HG02938 (cell line): ENCODE measurements at regions not wholly inside any gene's neighbourhood (a gene's known extent, or its start where the extent isn't known, plus 50 kb on each side); places are given as distances from the start of the nearest gene placed in this dataset.

ENCODE experiments used
- ATAC-seq: cut with Tn5 transposase; IDR thresholded peaks from one replicate; pipeline ENCODE4 v1.9.1; 2021; ENCODE audit warnings: mild to moderate bottlenecking, moderate library complexity; ENCODE audit not compliant: unreplicated experiment

DNA sequence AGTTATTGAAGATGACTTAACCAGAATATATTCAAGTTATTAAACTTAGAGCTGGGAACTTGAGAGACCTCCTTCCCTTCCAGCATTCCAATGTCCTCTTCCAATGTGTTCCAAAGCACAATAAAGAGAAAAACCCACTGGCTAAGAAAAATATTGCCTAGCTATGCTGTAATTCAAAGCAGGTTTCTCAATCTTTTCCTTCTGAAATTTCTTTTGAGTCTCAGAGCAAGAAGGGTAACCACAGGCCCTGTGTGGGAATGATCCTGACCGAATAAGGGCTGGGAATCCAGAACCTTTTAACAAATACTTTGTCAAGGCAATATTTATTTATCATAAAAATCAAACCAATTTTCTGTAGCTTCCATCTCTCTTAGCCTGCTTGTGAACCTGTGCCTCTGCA, 150.7 kb upstream of the SFRP2 start:
- ATAC-seq = no peak

DNA sequence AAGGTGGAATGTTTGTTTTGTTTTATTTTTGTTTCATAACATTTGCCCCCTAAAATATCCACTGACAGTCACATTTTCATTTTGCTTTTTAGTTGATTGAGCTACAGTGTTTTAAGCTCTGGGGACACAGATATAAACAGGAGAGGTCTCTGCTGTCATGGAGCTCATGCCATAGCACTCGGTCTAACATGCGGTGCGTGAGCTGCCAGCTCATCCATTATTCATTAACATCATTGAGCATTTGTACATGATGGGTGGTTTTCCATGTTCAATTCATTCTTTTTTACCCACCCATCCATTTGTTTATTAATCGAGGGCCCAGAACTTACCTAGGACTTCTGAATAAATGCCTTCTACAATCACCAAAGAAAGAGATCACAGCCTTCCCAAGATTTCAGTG, 150.1 kb upstream of the SFRP2 start:
- no peak for ATAC-seq

DNA sequence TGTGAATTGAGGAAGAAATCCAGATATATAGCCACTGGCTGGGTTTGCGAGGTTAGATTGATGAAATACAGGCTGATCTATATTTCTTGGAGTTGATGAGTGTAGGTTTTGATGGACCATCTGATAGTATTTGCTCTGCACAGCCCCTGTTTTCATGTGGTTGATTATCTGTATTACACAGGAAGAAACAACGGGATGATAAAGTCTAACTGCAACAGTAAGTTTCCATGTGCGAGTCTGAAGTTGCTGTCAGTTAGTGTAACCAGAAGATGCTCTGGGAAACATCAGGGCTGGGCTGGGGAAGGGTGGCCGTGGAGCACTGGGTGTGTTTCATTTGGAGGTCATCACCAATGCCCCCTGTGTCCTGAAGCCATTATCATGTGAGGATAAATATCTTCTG, 148.4 kb upstream of the SFRP2 start:
- ATAC-seq = no peak

DNA sequence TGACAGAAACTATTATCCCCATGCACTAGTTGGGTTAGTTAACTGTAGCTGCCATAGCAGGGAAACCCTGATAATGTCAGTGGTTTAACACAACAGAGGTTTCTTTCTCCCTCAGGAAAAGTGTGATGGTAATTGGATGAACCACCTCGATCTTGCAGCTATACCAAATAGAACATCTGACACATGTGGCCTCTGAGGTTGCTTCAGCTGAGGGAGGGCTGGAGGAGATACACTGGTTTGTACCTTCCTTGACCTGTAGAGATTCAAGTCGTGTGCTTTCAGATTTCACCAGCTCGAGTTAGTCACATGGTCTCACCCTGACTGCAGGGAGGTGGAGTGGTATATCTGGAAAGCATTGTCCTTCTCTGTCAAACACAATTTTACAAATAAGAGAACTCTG, 147.2 kb upstream of the SFRP2 start:
- no peak for ATAC-seq

DNA sequence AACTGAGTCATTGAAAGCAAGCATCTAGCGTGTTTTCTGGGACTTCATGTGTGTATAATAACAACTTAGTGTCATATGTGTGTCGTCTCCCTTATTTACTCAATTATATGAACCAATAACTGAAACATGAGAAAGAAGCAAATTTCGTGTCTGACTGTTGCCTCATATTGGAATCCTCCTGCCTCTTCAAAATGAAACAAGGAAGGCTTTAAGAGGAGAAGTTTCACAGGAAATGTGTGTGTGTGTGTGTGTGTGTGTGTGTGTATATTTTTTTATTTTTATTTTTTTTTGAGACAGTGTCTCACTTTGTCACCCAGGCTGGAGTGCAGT, 145.8 kb upstream of the SFRP2 start:
- no peak for ATAC-seq

DNA sequence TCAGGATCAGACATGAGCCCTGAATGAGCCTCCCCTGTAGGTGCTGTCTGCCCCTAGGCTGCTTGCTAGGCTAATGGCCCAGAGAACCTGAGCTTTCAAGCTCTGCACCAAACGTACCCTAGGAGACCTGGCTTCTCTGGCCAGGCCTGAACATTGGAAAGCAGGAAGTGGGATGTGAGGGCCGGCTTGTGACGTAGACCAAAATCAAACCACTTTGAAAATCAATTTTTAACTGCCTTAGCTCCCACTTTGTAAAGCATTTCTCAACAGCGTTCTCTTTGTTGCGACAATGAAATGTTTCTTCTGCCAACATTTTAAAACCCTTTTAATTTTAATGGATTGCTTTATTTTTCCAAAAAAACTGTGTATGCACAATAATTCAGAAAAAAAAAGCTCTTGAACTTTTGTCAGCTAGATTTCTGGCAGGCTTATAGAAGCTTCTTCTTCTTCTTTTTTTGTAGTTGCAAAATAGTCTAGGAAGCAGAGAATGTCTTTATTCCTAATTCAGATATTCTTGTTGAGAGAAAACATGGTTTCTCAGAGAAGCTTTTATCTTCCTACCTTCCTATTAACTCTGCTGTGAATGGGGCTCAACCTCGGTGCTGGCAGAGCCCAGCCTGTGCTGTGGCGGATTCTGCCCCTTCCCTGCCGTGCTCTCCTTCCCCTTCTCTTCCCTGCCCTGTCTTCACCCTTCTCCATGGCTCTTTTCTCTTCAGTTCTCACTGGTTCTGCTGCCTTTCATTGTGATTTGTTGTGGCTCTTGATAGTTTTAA, 145.2 kb upstream of the SFRP2 start:
- no peak for ATAC-seq

DNA sequence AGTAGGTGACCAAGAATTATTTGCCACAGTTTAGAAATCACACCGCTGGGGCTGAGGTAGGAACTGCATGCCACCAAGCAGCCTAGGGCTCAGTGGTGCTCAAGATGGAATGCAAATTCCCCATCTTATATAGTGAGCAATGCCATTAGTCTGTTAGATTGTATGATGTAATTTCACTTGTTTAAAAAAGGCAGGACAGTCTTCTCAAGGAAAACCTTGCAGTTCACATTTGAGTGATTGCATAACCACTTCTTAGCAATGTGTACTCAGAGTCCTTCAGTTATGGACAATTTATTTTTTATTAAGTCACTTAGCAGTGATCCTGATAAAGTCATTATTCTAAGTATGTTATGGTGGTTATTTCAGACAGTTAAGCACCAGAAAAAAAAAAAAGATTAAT, 142.9 kb upstream of the SFRP2 start:
- no peak for ATAC-seq

DNA sequence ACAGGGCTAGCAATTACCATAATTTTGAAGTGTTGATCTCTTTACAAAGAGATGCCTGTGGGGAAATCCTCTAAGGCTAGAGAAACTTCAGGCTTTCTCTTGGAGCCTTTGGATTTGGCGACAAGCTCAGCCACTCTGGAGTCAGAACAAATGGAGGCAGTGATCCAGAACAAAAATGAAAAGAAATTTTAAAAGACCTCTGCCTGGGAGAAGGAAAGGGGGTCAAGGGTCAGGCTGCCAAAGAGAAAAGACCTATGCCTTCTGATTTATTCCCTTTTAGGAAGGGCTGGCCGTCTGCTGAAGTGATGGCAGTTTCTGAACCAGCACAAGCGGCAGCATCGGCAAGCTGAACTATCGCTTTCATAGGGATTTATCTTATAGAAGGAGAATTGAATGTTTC, 140.8 kb upstream of the SFRP2 start:
- no peak for ATAC-seq

DNA sequence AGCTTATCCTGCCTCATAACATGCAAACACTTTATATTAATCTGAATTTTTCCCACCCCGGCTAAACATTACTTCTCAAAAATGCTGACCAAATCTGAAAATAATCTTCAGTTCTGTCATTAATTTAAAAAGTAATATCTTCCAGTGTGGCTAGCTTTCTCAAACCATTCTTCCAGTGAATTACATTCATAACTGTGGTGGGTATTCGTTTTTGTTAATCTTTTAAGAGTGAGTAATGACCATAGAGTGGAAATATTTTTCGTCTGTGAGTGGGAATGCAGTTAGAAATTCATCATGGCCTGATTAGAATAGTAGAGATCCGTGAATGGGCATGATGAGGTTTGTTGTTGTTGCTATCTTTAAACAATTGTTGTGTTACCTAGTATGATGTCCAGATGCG, 138.6 kb upstream of the SFRP2 start:
- ATAC-seq = no peak

DNA sequence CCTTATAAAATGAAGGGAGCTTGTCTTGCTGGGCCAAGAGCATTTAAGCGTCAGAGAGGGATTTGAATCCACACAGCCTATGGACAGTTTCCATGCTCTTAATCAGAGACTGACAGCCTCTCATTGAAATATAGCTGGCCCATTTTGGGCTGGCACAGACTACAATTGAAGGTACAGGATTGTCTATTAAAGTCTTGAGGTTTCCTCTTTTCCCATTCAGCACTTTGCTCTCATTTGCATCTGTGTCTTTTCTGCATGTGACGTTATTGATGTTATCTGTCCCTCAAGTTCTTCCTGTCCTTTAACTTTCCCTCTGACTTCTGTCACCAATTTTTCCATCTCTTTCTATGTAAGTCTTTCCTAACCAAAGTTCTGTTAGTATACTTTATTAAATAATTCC, 133.3 kb upstream of the SFRP2 start:
- no peak for ATAC-seq

DNA sequence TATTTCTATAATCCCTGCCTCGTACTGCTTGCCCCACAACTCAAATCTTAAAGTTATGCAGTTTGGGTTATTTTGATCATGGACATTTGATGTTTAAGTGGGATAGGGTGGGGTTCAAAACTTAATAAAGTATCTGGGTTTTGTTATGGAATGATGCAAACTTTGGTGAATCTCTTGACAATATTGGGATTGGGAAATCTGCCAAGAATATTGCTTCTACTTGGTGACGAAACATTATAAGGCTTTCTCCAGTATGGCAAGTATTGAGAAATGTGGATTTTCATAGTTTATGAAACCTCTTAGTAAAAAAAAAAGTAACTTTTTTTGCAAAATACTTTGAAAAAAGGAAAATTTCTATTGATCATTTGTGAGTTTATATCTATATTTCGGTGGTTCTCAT, 130.8 kb upstream of the SFRP2 start:
- ATAC-seq = no peak

DNA sequence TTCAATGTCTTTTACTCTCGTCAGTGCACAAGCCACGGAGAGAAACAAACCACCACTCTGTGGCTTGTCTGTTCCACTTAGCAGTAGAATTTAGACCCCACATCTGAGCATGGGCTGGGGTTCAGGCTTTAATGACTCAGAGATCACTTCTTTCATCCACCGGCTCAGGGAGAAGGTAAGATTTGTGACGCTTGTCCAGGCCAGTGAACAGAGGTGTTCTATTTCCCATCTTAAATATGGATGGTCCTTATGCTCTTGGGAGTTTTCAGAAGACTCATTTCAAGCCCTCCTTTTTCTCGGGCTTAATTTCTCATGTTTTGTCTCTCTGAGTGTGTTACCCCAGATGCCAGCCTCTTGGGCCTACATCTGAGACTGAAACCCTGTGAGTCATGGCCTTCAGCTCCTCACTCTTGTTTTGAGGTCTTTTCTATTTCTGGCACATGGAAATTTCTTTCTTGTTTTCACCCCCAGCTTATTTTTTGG, 127.4 kb upstream of the SFRP2 start:
- peak; percentile 97 for ATAC-seq

DNA sequence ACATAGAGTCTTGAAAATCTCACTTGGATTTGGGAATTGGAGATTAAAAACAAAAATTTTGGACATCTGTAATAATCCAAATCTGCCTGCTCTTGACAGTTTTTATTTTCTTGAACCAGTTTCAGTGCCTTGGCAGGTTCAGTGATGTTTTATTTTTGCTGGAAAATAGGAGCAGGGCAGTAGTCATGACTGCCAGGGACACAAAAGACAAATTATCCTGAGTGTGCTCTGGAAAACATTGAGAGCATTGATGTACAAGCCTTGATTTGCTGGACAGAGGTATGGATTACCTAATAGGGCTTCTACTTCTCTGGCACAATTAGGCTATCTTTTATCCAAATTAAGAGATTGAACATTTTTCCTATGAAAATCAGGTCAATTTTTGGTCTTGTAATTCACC, 123.4 kb upstream of the SFRP2 start:
- ATAC-seq = no peak

DNA sequence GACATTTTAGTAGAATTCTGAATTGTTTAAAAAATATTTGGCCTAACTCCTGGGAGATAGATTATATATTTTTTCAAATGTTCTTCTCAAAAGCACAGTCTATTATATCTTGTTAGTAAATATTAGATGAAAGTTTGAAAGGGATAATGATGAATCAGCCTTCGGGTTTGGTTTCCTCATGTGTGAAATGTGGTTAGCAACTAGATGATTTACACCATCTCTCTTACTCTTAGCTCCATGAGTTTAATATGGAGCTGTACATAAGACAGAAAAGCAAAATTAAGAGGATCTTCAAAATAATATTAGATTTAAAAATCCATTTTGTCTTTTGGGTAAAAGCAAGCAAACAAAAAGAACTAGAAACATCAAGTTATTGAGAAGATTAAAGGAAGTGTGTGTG, 120.8 kb upstream of the SFRP2 start:
- no peak for ATAC-seq

DNA sequence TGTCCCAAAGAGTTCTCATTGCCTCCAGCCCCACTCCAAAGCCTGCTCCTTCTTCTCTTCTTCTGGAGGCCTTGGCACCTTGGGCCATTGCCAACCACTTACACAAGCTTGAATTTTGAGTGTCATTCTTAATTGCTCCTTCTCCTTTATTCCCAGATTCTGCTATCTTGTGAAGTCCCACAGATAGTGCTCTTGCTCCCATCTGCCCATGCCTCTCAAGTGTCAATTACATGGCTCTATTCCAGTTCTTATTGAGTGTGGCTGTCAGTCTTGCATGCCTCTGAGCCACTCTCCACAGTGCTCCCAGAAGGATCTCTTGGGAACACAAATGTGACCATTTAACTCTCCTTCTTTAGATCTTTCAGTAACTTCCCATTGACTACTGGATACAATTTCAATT, 117.3 kb upstream of the SFRP2 start:
- ATAC-seq = no peak

DNA sequence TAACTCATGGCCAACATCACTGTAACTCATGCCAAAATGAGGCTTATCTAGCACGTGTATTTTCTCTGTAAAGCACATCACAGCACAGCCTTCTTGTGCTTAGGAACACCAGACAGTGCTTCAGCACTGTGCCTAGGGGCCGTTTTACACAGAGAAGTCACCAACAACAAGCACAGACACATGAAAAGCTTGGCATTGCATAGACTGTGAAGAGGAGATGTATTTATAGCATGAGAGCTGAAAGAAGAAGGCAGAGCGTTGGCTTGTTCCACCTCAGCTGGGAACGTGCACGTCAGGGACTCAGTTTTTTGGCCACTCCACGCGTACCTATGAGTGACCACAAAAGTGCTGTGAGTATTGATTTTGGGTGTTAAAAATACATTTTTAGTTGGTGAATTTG, 116.3 kb upstream of the SFRP2 start:
- no peak for ATAC-seq

DNA sequence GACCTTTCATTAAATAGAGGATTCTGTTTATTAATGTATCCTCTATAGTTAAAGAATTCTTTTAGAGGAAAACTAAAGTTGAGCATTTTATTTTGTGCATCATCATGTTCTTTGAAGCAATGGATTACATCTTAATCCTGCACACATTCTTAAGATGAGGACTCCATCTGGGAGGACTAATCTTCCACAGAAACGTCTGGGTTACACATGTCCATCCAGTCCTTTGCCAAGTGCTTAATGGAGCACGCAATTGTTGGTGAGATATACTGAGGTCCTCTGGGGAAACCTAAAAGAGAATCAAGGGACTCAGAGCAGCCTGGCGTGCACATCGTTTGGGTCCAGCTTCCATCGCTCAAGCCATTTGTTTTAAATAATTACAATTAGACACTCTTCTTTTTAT, 115.1 kb upstream of the SFRP2 start:
- no peak for ATAC-seq

DNA sequence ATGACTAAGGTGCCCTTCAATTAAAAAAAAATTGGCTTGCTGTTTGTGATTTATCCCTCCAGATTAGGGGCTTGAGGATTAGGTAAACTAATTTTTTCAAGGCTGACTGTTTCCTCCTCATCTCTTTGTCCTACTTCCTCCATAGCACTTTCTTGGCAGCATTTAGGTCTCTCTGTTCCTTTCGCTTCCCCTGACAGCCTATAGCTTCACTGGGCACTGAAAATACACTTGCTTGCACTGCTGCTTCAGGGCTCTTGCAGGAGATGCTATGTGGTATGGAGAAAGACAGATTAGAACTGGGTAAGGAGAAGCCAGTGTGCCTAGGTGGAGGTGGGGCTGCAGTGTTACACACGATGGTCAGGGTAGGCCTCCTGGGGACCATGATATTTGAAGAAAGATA, 112.3 kb upstream of the SFRP2 start:
- ATAC-seq = no peak

DNA sequence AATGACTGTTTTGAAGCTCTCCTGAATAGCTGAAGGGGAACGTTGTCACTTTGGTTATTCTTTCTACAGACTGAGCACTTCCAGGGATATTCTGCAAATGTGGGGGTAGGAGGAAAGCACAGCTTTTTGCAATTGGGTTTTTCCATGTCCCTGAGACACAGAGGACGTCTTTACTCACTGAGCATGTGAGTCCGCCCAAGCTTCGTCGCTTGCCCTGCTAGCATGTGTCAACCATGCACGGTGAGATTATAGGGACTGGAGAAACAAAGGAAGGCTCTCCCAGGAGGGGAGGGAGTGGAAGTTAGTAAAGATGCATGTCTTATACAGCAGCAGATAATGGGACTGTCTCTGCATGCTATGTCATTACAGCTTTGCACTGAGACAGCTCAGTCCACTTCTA, 111.5 kb upstream of the SFRP2 start:
- ATAC-seq = no peak

DNA sequence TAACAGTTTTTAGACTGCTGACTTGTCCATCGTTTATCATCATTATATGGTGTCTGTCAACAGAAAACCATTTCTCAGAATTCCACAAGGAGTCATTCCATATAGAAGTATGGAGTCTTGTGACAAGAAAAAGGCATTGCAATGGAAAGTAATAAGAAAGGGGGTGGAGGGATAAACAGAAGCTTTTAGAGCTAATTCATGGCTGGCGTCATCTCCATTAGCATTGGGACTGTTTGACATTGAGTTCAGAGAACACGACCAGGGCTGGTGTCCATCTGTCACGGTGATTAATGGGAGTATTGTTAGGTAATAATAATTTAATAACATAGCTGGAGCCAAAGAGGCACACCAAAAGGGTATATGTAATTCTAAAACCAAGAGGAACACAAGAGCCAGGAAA, 101.9 kb upstream of the SFRP2 start:
- no peak for ATAC-seq

DNA sequence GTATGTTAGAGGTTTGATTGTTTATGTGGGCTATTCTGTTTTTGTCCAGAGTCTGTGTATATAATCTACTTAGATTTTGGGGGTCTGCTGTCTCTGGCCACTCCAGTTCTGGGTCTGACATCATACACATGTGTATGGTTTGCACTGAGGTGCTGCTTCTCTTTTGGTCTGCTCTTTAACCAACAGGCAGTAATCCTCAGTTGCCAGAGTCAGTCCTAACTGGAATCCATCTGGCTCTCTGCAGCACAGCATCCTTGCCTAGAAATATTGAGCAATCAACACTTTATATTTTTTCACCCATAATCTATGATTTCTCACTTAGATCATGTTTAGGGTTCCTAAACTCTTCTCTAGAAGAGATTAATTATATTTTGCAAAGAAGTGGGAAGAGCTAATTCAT, 98.3 kb upstream of the SFRP2 start:
- no peak for ATAC-seq

DNA sequence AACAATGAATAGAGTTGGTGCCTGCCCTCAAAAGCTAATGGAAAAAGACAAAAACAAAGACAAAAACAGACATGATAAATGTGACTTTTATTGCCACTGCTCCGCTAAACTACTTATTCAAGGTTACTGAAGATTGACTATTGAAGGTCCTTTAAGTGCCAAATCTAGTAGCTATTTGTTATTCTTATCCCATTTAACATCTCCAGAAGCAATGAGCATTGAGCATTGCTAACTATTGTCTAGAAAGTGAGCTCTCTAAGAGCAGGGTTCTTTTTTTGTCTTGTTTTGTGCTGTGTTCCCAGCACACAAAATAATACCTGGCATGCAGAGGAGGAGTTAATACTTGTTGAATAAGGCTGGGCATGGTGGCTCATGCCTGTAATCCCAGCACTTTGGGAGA, 95.4 kb upstream of the SFRP2 start:
- no peak for ATAC-seq

DNA sequence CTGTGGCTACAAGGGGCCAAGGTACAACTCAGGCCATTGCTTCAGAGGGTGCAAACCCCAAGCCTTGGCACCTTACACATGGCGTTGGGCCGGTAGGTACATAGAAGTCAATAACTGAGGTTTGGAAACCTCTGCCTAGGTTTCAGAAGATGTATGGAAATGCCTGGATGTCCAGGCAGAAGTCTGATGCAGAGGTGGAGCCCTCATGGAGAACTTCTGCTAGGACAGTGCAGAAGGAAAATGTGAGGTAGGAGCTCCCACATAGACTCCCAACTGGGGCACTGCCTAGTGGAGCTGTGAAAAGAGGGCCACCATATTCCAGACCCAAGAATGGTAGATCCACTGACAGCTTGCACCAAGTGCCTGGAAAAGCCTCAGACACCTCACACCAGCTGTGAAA, 92.1 kb upstream of the SFRP2 start:
- ATAC-seq = no peak
